ENCODE measurements at regions not wholly inside any gene's neighbourhood (a gene's known extent, or its start where the extent isn't known, plus 50 kb on each side); places are given as distances from the start of the nearest gene placed in this dataset.

GRCh38 chr17:69717214-69717613 is 302.7 kb downstream of the MAP2K6 start:
- no peak for DNase-seq (ENCODE audit: low read depth in 2 of 2)

DNA sequence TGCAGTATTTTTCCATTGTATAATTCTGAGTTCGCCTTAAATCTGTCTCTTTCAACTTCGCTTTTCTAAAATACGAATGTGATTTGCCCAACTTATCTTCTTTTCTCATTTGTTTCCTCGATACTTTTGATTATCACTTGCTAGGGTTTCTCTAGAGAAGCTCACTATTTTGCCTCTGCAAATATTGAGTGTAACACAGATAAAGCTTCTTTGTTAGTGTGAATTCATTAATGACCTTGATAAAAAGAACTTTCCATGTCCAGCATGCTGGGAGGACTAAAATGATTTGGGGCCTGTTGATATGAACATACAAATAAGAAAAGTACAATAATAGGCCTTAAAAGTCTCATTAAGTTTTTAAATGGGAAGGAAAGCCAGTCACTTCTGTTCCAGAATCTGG is 303.3 kb downstream of the MAP2K6 start:
- no peak for DNase-seq (ENCODE audit: low read depth in 2 of 2)

GRCh38 chr17:69719474-69720048 is 305.1 kb downstream of the MAP2K6 start:
- no peak for DNase-seq (ENCODE audit: low read depth in 2 of 2)

DNA sequence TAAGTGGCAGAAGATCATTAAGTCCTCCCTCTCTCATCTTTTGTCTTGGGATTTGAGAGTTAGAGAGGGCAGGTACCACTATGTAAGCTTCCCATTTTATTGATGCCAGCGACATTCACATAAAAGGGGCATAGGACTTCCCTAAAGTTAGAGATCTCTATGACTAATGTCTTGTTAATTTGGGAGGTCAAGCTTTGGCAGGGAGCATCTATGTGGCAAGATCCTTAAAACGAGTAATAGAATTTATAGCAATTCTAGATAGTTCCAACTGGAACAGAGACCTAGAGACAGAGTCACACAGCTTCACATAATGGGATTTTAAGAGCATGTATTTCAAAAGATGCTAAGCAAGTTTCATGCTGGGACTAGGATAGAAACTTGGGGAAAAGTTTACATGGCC is 308.0 kb downstream of the MAP2K6 start:
- DNase-seq (ENCODE audit: low read depth in 2 of 2), result no peak

- no peak for DNase-seq (ENCODE audit: low read depth in 2 of 2)
These were observed 308.8 kb downstream of the MAP2K6 start for GRCh38 chr17:69723316-69723715.

DNA sequence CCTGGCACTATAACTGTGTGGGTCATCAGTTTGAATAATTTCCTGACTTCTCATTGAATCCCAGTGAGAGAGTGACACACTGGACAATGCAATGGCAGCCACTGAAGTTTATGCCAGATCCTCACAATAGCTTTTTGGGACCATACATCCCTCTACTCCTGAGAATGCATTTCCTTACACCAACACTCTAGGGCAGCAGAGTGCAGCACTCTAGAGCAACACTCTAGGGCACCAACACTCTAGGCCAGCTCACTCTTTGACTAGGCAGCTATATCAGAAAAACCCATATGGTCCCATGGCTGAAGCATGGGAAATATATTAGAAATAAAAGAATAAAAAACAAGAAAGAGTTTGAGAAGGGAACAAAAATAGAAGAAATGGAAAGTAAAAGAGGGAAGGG is 309.2 kb downstream of the MAP2K6 start:
- no peak for DNase-seq (ENCODE audit: low read depth in 2 of 2)

- DNase-seq (ENCODE audit: low read depth in 2 of 2), result no peak
These were observed 309.7 kb downstream of the MAP2K6 start for GRCh38 chr17:69724238-69724637.

GRCh38 chr17:69725146-69725545 is 310.6 kb downstream of the MAP2K6 start:
- no peak for DNase-seq (ENCODE audit: low read depth in 2 of 2)

DNA sequence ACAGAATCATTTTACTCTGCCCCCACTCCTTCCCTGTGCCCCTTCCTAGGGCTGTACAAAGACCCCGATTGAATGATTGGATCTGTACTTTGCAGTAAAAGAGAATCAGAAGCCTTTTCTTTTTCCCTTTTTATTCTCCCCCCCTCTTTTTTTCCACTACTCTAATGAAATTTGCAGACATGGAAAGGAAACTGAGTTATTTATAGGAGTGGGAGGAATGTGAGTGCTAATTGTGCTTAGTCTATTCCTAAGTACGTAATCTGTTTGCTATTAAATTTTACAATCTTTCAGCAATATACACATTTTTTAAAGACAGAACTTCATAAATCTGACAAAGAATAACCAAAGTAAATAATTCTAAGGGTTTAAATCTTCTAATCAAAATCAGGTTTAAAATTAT is 314.3 kb downstream of the MAP2K6 start:
- peak; percentile 20 to 21 for DNase-seq (ENCODE audit: low read depth in 2 of 2)

DNA sequence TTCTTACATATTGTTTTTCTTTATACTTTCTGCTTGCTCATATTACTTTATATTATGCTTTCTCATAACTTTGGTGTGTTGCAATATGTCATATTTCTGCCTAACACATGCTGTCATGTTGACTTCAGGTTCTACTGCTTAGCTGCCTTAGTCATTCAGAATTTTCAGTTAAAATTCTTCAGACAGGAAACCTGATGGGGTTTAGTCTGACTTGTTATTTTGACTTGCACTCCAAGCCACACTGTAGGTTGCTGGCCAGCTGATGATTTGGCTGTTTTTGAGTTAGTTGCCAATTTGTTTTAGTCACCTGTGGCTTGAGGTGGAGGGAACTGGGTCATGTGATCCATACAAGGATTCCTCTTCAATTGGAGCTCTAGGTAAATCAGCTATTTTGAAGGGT is 315.4 kb downstream of the MAP2K6 start:
- peak; percentile 11 to 17 for DNase-seq (ENCODE audit: low read depth in 2 of 2)

GRCh38 chr17:69732272-69732918 is 317.9 kb downstream of the MAP2K6 start:
- no peak for DNase-seq (ENCODE audit: low read depth in 2 of 2)

GRCh38 chr17:69733171-69734012 is 318.9 kb downstream of the MAP2K6 start:
- DNase-seq (ENCODE audit: low read depth in 2 of 2), result peak; percentile 20

- DNase-seq (ENCODE audit: low read depth in 2 of 2), result no peak
These were observed 320.2 kb downstream of the MAP2K6 start for GRCh38 chr17:69734656-69735055.

DNA sequence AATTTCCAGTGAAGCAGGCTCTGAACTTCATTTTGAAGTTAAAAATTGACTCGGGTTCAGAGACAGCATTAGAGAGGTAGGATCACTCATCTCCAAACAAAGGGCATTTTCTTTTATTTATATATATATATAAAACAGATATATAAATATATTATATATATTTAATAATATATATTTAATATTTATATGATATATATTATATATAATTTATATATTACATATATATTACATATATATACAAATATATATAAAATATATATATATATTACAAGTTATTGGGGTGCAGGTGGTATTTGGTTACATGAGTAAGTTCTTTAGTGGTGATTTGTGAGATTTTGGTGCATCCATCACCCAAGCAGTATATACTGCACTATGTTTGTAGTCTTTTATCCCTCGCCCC is 320.8 kb downstream of the MAP2K6 start:
- no peak for DNase-seq (ENCODE audit: low read depth in 2 of 2)

DNA sequence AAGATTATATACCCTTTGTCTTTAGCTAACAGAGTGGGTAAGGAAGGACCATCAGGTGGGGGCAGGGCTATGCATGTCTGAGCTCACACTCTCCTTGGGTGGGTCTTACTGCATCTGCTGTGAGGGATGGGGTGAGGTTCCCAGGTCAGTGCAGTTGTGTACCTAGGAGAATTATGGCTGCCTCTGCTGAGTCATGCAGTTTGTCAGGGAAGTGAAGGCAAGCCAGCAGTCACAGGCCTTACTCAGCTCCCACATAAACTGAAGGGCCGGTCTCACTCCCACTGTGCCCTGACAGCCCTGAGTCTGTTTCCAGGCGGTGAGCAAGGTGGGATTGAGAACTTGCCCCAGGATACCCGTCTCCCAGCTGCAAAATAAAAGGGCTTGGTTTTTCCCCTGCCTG is 328.6 kb downstream of the MAP2K6 start:
- DNase-seq (ENCODE audit: low read depth in 2 of 2), result no peak

DNA sequence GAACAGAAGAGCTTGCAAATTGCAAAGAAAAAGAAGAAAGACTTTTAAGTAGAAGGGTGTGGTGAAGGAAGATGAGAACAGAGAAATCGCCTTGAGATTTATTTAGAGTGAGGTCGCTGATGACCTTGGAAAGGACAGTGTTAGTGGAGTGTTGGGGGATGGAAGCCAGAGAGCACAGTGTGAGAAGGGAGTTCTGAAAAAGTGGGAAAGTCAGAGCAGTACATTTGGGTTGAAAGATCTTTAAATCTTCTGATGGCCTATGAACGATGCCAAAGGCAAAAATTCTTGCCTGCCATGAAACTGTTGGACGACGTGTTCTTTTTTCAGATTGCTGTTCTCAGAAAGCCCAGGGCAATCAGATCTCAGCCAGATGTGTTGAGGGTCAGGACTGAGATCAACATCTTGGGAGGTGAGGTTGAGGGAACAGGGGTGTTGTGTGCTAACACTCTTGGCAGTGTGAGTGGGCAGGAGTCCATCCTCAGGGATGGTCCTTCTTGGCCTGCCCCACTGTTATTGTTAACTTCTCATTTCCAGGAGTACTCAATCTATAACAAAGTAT is 330.1 kb downstream of the MAP2K6 start:
- no peak for DNase-seq (ENCODE audit: low read depth in 2 of 2)

DNA sequence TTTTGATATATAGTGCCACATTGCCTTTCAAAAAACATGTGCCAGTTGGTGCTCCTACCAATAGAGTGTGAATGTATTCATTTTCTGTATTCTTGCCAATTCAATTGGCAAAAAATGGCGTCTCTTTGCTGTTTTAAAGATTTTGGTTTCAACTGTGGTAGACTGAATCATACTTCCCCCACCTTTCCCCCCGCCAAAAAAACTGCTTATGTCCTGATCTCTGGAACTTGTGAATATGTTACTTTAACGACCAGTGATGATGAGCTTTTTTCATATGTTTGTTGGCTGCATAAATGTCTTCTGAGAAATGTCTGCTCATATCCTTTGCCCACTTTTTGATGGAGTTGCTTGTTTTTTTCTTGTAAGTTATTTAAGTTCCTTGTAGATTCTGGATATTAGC is 325.1 kb upstream of the KCNJ16 start:
- no peak for DNase-seq (ENCODE audit: low read depth in 2 of 2)

DNA sequence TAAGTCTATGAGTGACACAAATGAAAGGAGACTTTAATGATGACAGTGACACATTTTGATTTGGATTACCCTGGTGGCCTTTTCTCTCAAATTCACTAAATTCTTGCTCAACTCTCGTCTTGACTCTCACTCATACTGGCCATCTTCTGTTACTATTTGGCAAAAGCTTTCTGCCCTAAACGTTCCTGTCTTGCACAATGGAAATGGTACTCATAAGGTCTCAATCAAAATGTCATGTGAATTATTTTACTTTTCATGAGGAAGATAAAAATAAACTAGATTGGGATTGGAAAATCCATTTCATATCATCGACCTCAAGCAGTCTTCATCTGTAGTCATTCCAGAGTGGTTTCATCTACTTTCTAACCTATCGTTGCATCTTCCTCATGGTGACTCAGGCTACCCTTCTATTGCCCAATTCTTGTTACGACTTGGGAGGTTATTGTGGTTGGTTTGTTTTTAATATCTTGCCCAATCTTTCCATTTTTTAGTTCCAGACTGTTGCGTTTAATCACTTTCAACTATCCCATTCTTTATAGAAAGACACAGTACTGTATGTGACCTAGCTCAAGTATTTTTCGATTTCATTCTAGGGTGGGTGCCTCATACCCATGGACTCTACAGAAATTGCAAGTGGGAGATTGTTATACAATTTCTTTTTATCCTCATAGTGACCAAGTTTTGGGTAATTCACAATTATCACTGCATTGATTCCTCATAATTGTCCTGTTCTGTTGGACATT is 317.2 kb upstream of the KCNJ16 start:
- DNase-seq (ENCODE audit: low read depth in 2 of 2), result peak; percentile 83 to 84

DNA sequence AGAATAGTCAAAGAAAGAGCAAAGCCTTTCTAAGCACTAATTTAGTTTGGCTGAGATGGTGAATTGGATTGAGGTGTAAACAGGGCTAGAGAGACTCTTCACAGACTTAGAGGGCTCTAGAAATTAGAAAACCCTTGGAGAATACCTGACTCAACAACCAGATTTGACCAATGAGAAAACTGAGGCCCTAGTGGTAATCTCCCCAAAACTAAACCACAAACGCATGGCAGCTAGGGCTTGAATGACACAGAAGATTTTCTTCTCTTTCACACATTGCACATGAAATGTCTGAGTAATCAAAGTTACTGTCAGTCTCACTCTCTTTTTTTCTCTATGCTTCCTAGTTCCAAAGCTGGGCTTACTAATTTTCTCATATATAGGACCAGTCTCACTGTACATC is 314.5 kb upstream of the KCNJ16 start:
- DNase-seq (ENCODE audit: low read depth in 2 of 2), result no peak

DNA sequence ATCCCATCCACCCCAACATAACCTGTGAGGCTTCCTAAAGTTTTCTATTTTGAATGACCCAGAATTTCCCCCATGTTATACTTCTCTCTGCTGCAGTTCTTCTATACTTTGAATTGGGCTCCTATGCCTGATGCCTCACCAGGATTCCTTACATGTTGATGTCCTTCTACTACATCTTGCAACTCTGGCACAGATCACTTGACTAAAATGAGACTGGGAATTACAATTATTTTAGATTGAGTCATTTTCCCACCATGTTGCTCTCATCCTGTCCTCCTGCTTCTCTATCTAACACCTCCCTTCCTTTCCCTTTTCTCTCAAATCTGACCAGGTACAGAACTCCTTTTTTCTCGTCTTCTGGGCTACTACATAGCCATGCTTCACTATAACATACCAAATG is 314.0 kb upstream of the KCNJ16 start:
- no peak for DNase-seq (ENCODE audit: low read depth in 2 of 2)

- peak; percentile 85 for DNase-seq (ENCODE audit: low read depth in 2 of 2)
These were observed 313.2 kb upstream of the KCNJ16 start for GRCh38 chr17:69761767-69762321.

DNA sequence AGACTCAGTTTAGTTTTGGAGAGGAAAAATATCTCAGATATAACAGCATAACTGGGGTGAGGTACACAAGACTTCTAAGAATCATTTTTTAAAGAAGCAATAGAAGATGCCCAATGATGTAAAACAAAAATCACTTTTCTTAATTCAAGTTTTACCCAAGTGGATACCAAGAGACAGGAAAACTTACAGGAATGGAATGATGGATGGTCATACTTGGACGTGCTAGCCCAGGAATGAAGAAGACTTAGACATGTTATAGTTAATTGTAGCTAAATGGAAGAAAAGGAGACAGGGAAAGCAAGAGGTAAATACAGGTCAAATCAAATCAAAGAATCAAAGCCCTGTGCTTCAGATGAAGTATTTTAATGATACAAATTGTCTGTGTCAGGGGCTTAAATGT is 312.7 kb upstream of the KCNJ16 start:
- DNase-seq (ENCODE audit: low read depth in 2 of 2), result no peak

Data from fibroblast of skin of left quadriceps (primary cell).